Fibroblast of pulmonary artery (primary cell): ENCODE measurements at regions not wholly inside any gene's neighbourhood (a gene's known extent, or its start where the extent isn't known, plus 50 kb on each side); places are given as distances from the start of the nearest gene placed in this dataset.

Experiments used
- DNase-seq: peaks from one replicate; pipeline ENCODE4 v3.0.0-alpha.2; 2010; ENCODE audit warnings: low read depth
- H3K4me3 ChIP-seq: replicated peaks from 2 replicates; pipeline ENCODE4 v1.5.1; 2011; ENCODE audit warnings: low read depth, mild to moderate bottlenecking, control low read depth, low read length, moderate library complexity
- TF ChIP-seq, protein P1 (sequence below): IDR thresholded peaks from 2 replicates; pipeline ENCODE4 v1.5.1; 2011; ENCODE audit warnings: mild to moderate bottlenecking, control low read depth, low read length, inconsistent platforms; ENCODE audit errors: missing control alignments

DNA sequence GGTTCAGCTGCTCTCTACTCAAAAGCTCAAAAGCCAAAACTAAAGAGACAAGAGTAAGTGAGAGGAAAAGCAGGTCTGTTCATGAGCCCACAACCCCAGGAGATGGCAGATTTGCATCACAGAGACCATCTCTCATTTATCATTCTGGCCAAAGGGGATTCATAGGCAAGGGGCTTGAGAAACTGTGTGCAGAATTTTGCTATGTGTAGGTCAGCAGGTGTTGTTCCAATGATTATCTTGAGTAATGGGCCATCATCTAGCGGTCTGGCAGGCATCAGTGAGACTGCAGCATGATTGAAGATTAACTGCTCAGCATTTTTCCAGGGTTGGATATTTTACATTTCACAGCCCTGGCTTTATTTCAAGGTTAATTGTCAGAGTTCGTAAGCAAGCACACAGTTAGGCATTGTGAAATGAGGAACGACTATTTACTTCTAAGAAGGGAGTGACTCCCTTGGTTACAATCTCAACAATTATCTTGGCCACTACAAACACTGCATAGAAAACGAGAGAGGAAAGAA, 1204.6 kb upstream of the TMPRSS15 start:
- TF ChIP-seq, protein P1, sequence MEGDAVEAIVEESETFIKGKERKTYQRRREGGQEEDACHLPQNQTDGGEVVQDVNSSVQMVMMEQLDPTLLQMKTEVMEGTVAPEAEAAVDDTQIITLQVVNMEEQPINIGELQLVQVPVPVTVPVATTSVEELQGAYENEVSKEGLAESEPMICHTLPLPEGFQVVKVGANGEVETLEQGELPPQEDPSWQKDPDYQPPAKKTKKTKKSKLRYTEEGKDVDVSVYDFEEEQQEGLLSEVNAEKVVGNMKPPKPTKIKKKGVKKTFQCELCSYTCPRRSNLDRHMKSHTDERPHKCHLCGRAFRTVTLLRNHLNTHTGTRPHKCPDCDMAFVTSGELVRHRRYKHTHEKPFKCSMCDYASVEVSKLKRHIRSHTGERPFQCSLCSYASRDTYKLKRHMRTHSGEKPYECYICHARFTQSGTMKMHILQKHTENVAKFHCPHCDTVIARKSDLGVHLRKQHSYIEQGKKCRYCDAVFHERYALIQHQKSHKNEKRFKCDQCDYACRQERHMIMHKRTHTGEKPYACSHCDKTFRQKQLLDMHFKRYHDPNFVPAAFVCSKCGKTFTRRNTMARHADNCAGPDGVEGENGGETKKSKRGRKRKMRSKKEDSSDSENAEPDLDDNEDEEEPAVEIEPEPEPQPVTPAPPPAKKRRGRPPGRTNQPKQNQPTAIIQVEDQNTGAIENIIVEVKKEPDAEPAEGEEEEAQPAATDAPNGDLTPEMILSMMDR: no peak
- DNase-seq: peak; percentile 28
- no peak overlapping the region for H3K4me3 ChIP-seq

DNA sequence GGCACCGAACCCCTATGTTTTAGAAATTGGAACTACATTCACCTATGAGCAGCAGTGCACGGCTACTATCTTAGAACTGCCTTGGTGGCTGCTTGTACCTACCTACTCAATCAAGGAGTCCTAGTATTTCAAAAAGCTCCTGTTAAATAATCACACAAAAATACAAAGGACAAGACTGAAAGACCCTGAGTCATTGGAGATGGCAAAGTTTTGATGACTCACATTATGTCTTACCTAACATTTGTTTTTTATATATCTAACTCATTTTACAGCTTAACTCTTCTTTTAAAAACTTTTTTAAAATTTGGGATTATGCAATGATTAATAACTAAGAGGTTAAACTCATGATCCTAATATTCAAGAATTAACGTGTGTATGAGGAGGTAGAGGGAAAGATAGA, 1206.0 kb upstream of the TMPRSS15 start:
- peak; percentile 1 for DNase-seq
- H3K4me3 ChIP-seq: no peak overlapping the region
- TF ChIP-seq, protein P1: no peak

DNA sequence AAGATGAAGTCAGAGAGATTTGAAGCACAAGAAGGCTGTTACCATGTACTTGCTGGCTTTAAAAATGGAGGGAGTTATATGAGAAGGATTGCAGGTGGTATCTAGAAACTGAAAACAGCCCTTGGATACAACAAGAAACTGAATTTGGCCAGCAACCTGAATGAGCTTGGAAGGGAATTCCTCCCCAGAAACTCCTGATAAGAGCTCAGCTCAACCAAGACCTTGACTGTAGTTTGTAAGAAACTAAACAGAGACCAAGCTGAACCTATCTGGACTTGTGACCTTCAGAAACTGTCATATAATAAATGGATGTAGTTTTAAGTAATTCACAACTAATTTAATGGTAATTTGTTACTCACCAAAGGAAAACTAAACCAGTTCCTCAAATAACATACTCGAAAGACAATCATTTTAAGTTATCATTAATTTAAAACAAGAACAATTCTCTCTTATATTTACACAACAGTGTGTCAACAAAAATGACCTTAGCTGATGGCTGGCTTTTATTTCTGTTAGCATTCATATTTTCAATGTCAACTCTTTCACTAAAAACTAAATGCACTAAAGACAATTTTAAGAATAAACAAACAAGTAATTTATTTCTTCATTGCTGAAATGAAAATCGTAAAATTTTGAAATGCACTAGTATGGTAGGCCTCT, 1218.4 kb upstream of the TMPRSS15 start:
- TF ChIP-seq, protein P1: no peak
- no peak for DNase-seq
- H3K4me3 ChIP-seq: no peak overlapping the region

DNA sequence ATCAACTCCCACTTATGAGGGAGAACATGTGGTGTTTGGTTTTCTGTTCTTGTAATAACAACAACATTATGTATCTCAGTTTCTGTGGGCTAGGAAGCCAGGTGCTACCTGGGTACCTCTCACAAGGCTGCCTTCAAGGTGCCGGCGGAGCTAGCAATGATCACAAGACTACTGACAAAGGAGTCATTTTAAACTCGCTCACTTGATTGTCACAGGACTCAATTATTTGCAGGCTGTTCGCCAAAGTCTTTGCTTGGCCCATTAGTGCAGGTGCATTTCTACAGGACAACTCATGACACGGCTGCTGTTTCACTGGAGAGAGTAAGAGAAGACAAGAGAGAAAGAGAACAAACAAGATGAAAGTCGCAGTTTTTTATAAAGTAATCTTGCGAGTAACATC, 1237.4 kb upstream of the TMPRSS15 start:
- TF ChIP-seq, protein P1: no peak
- DNase-seq: no peak

DNA sequence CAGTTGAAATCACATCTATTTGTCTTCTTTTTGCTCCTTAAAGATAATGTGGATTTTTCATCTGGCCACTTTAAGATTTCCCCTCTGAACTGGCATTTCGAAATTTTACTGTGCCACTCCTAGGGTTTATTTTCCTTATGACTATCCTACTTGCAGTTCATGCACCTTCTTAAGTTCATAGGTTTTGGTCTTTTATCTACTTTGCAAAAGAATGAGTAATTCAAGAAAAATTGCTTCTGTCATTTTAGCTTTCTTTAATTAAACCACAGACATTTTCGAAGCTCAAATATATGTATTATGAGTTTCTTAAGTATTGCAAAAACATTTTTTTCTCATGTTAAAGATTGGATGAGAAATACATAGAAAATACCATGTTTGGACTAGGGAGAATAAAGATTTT, 1244.8 kb upstream of the TMPRSS15 start:
- TF ChIP-seq, protein P1: no peak

More for the DNA sequence above, 1237.4 kb upstream of the TMPRSS15 start:
- H3K4me3 ChIP-seq: no peak overlapping the region

DNA sequence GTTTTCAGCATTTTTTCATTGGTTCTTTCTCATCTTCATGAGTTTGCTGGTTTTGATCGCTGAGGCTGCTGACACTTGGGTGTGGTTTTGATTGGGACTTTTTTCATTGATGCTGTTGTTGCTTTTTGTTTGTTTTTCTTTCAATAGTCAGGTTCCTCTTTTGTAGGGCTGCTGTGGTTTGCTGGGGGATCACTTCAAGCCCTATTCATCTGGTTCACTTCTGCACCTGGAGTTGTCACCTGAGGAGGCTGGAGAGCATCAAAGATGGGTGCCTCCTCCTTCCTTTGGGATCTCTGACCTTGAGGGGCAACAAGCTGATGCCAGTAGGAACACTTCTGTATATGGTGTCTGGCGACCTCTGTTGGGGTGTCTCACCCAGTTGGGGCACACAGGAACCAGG, 1279.9 kb upstream of the TMPRSS15 start:
- no peak for DNase-seq
- no peak overlapping the region for H3K4me3 ChIP-seq
- TF ChIP-seq, protein P1: no peak

More for the DNA sequence above, 1244.8 kb upstream of the TMPRSS15 start:
- H3K4me3 ChIP-seq: no peak overlapping the region
- peak; percentile 1 for DNase-seq

DNA sequence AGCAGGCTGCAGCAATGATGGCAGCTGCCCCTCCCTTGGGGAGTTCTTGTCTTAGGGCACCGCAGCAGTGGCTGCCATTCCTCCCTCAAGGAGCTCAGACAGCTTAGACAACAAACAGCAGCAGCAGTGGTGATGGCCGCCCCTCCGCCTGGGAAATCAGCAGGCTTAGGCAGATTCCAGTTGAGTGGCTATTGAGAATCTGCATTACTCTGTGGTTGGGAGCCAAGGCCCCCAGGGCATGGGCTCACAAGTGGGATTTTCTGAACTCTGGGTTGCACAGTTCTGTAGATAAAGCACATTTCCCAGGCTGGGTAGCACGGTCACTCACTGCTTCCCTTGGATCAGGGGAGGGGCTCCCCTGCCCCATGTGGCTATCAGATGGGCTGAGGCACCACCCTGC, 1280.7 kb upstream of the TMPRSS15 start:
- TF ChIP-seq, protein P1: no peak
- no peak overlapping the region for H3K4me3 ChIP-seq

More for the DNA sequence above, 1280.7 kb upstream of the TMPRSS15 start:
- no peak for DNase-seq
